ENCODE measurements at regions not wholly inside any gene's neighbourhood (a gene's known extent, or its start where the extent isn't known, plus 50 kb on each side); places are given as distances from the start of the nearest gene placed in this dataset.

DNA sequence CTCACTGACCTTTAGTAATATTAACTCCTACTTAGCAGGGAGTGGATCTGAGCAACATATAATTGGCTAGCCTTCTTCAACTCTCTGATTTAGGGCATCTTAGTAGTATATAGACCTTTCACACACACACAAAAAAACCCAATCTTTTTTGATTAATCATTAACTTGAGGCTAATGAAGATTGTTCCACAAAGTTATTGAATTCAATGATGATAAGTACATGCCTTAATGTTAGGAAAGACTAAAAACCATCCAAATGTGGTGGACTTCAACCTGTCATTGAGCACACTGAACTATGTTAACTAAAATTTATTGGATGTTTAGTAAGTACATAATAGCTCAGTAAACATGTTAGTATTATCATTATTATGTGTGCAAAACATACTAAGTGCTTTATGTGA lies 179.4 kb upstream of the SLC25A13 start:
- intact Hi-C loops (cut with DNase I): no loop called here
- Histone ChIP-seq H3K36me3 (no peaks in the 10 kb centered on the region), H3K27ac (no peak overlapping the region), H3K4me3 (no peak overlapping the region), H3K4me1 (no peaks in the 10 kb centered on the region), H3K27me3 (no peaks in the 10 kb centered on the region), H3K9me3 (no peaks in the 10 kb centered on the region)
- no peak for FAIRE-seq
- no peak for ATAC-seq
- TF ChIP-seq, protein P1, sequence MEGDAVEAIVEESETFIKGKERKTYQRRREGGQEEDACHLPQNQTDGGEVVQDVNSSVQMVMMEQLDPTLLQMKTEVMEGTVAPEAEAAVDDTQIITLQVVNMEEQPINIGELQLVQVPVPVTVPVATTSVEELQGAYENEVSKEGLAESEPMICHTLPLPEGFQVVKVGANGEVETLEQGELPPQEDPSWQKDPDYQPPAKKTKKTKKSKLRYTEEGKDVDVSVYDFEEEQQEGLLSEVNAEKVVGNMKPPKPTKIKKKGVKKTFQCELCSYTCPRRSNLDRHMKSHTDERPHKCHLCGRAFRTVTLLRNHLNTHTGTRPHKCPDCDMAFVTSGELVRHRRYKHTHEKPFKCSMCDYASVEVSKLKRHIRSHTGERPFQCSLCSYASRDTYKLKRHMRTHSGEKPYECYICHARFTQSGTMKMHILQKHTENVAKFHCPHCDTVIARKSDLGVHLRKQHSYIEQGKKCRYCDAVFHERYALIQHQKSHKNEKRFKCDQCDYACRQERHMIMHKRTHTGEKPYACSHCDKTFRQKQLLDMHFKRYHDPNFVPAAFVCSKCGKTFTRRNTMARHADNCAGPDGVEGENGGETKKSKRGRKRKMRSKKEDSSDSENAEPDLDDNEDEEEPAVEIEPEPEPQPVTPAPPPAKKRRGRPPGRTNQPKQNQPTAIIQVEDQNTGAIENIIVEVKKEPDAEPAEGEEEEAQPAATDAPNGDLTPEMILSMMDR (IDR thresholded peaks at IDR 0.05): no peak
- no peak for DNase-seq

DNA sequence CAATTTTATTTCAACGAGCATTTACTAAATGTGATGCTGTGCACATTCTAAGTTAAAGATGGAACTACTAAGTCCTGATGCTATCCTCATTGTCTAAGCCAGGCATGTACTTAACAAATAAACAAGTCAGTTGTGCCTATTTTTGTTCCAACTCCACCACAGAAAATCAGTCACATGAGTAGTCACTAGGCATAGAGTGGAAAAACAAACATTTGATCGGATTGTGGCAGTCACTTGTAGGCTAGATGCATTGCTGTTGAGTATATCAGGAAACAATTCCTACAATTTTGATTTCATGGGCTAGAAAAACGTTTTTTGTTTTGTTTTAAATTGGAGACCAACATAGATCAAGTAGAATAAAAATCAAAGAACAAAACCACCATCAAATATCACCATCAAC lies 177.6 kb upstream of the SLC25A13 start:
- TF ChIP-seq, protein P1 (IDR thresholded peaks at IDR 0.05): no peak
- intact Hi-C loops (cut with DNase I): no loop called here
- Histone ChIP-seq H3K27me3 (no peaks in the 10 kb centered on the region), H3K4me3 (no peak overlapping the region), H3K27ac (no peak overlapping the region), H3K4me1 (no peaks in the 10 kb centered on the region), H3K36me3 (no peaks in the 10 kb centered on the region), H3K9me3 (no peaks in the 10 kb centered on the region)
- 44 to 46% methylated on average over 3 of the region's 3 CpGs for WGBS, 2 donors
- no peak for DNase-seq
- FAIRE-seq: no peak
- no peak for ATAC-seq

DNA sequence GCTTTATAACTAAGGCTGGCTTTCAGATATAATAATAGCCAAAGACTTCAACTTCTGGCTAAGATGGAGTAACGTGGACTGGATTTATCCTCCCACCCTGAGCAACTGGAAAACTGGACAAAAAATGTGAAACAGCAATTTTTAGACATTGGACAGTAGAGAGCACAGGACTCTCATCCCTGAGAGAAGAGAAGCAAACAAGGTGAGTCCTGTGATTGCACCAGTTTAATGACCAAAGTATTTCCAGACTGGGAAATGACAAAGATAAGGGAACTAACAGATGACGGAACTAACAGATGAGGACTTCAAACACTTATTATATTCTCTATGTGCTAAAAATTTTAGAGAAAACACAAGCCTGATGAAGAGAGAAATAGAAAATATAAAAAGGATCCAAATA lies 175.7 kb upstream of the SLC25A13 start:
- FAIRE-seq (no peak), ATAC-seq (no peak), DNase-seq (no peak)
- Histone ChIP-seq H3K4me3 (no peak overlapping the region), H3K27me3 (no peaks in the 10 kb centered on the region), H3K27ac (no peak overlapping the region), H3K36me3 (no peaks in the 10 kb centered on the region), H3K4me1 (no peaks in the 10 kb centered on the region), H3K9me3 (no peaks in the 10 kb centered on the region)
- TF ChIP-seq, protein P1 (IDR thresholded peaks at IDR 0.05): no peak
- intact Hi-C loops (cut with DNase I): no loop called here
- WGBS, 2 donors: 66 to 75% methylated on average over 2 of the region's 2 CpGs

DNA sequence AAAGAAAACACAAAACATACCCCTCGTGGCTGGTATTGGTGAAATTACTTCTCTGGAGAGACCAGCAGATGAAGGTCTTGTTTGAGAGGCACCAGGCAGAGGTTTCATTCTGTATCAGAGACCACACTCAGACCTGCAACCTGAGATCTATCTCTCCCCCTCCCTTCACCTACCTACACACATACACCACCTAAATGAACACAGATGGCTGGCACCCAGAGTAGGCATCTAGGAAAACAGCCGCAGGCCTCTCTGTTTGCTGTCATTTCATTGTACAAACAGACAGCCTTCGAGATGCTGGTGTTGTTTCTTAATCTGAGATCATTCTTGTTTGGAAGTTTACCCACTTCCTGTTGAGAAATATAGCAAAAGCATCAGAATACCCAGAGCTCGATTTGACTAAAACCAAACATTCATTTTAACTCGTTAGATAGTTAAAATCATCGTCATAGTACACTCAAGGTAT lies 173.9 kb upstream of the SLC25A13 start:
- Histone ChIP-seq H3K36me3 (no peaks in the 10 kb centered on the region), H3K27ac (no peak overlapping the region), H3K9me3 (no peaks in the 10 kb centered on the region), H3K4me3 (no peak overlapping the region), H3K4me1 (no peaks in the 10 kb centered on the region), H3K27me3 (no peaks in the 10 kb centered on the region)
- DNase-seq (no peak), FAIRE-seq (no peak), ATAC-seq (peak in 1 of 4 donors; percentile 21)
- intact Hi-C loops (cut with DNase I): no loop called here
- TF ChIP-seq, protein P1 (IDR thresholded peaks at IDR 0.05): no peak
- 45 to 47% methylated on average over 6 of the region's 6 CpGs for WGBS, 2 donors

DNA sequence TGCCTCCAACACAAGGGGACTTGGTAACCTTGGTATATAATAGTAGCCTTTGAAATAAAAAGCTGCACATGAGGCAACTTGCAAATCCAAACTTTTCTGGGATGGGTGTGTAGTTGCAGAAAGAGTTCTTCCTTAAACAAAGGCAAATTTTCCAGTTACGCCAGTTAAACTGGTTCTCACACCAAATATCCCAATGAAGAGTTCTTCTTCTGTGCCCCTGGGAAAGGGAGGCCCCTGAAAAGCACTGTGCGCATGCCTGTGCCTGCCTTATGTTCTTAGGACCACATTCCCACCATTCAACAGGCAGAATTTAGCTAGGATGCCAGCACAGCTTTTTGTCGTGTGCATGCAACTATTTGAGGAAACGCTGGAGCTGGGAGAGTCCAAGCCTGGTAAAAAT lies 164.8 kb upstream of the SLC25A13 start:
- H3K27ac ChIP-seq: no peak overlapping the region
- H3K27me3 ChIP-seq: no peaks in the 10 kb centered on the region
- intact Hi-C loops (cut with DNase I): no loop called here
- no peaks in the 10 kb centered on the region for H3K4me1 ChIP-seq
- WGBS, 2 donors: 83 to 84% methylated on average over 4 of the region's 4 CpGs
- DNase-seq (no peak), ATAC-seq (no peak), FAIRE-seq (no peak)
- H3K4me3 ChIP-seq: no peak overlapping the region
- TF ChIP-seq, protein P1 (IDR thresholded peaks at IDR 0.05): no peak
- no peaks in the 10 kb centered on the region for H3K36me3 ChIP-seq
- H3K9me3 ChIP-seq: no peaks in the 10 kb centered on the region

Measured in pancreas (tissue), 10 donors.